ENCODE measurements at regions not wholly inside any gene's neighbourhood (a gene's known extent, or its start where the extent isn't known, plus 50 kb on each side); places are given as distances from the start of the nearest gene placed in this dataset.

- TF ChIP-seq ATF1 (CRISPR knock-in tag; IDR thresholded peaks at IDR 0.05) = no peak
These were observed 188.5 kb downstream of the TM2D1 start (continued) for GRCh38 chr1:61536174-61537108.

- CTCF ChIA-PET = interaction anchor here (1.8 kb wide), 1 partner anchor 54 kb away, joined by 4 read pairs; no protein-coding TSS in a partner anchor
- no peak overlapping the region for H3K27ac Mint-ChIP-seq
- H3K4me1 Mint-ChIP-seq = peaks cover 13% of the 10 kb centered on the region
These were observed 190.1 kb downstream of the TM2D1 start for GRCh38 chr1:61534847-61535246.

More at GRCh38 chr1:61534847-61535246, 190.1 kb downstream of the TM2D1 start:
- no peak for ATAC-seq
- no peak for DNase-seq (ENCODE audit: low spot score)
- no peak for TF ChIP-seq GTF2I (CRISPR knock-in tag; conservative IDR thresholded peaks at IDR 0.05)
- no peak for TF ChIP-seq JAZF1 (CRISPR knock-in tag; IDR thresholded peaks at IDR 0.05)
- no peak for TF ChIP-seq ELF4 (CRISPR knock-in tag; IDR thresholded peaks at IDR 0.05; ENCODE audit: low read depth)
- no peak for TF ChIP-seq FOXJ3 (CRISPR knock-in tag; IDR thresholded peaks at IDR 0.05; ENCODE audit: borderline replicate concordance)
- TF ChIP-seq AR (CRISPR knock-in tag; IDR thresholded peaks at IDR 0.05) = no peak
- TF ChIP-seq TCF7 (CRISPR knock-in tag; IDR thresholded peaks at IDR 0.05; ENCODE audit: low read depth) = no peak
- TF ChIP-seq ZNF281 (CRISPR knock-in tag; IDR thresholded peaks at IDR 0.05) = no peak
- no peak for TF ChIP-seq NR2C2 (CRISPR knock-in tag; IDR thresholded peaks at IDR 0.05)
- no peak for TF ChIP-seq ZSCAN18 (CRISPR knock-in tag; IDR thresholded peaks at IDR 0.05)
- no peak for TF ChIP-seq JUN (CRISPR knock-in tag; IDR thresholded peaks at IDR 0.05)
- Mint-ChIP-seq H3K27me3 (ENCODE audit: low read depth) (no peaks in the 10 kb centered on the region), H3K36me3 (no peaks in the 10 kb centered on the region), H3K9me3 (peaks cover 3% of the 10 kb centered on the region), H3K4me3 (no peak overlapping the region)
- POLR2A ChIA-PET = interaction anchor here (0.7 kb wide), 1 partner anchor 47 kb away, joined by 3 read pairs; no protein-coding TSS in a partner anchor
